PC-9 (cell line): ENCODE measurements at regions not wholly inside any gene's neighbourhood (a gene's known extent, or its start where the extent isn't known, plus 50 kb on each side); places are given as distances from the start of the nearest gene placed in this dataset.

Experiments
- CTCF ChIP-seq: fragments of 200-600 bp; sonication (generic); conservative IDR thresholded peaks from 2 replicates; pipeline ENCODE4 v1.6.1; 2017; ENCODE audit warnings: mixed run types, antibody characterized with exemption, mild to moderate bottlenecking, moderate library complexity
- EZH2 ChIP-seq: fragments of 200-600 bp; sonication (generic); IDR thresholded peaks from 2 replicates; pipeline ENCODE4 v1.8.0; 2017; ENCODE audit warnings: antibody characterized with exemption, low read depth

GRCh38 chr4:116539744-116540143, 545.6 kb downstream of the TRAM1L1 start:
- TF ChIP-seq CTCF = no peak
- TF ChIP-seq EZH2 = no peak
